ENCODE measurements at regions not wholly inside any gene's neighbourhood (a gene's known extent, or its start where the extent isn't known, plus 50 kb on each side); places are given as distances from the start of the nearest gene placed in this dataset.

GRCh38 chr13:80244574-80244973, 96.4 kb downstream of the SPRY2 start:
- H3K9me3 Mint-ChIP-seq (ENCODE audit: low read depth), result no peaks in the 10 kb centered on the region
- H3K36me3 Mint-ChIP-seq (ENCODE audit: low read depth), result no peaks in the 10 kb centered on the region
- DNase-seq (ENCODE audit: low spot score), result no peak
- H3K27me3 Mint-ChIP-seq (ENCODE audit: low read depth), result no peaks in the 10 kb centered on the region
- no peak for TF ChIP-seq CTCF (IDR thresholded peaks at IDR 0.05)
- H3K27ac Mint-ChIP-seq (ENCODE audit: unreplicated experiment), result no peak overlapping the region
- no peak overlapping the region for H3K4me3 Mint-ChIP-seq (ENCODE audit: unreplicated experiment)
- peaks cover 9% of the 10 kb centered on the region for H3K4me1 Mint-ChIP-seq (ENCODE audit: low read depth)

GRCh38 chr13:80242728-80243427, 98.0 kb downstream of the SPRY2 start:
- no peak for DNase-seq (ENCODE audit: low spot score)
- Mint-ChIP-seq H3K4me3 (ENCODE audit: unreplicated experiment) (no peak overlapping the region), H3K27ac (ENCODE audit: unreplicated experiment) (no peak overlapping the region), H3K36me3 (ENCODE audit: low read depth) (no peaks in the 10 kb centered on the region), H3K27me3 (ENCODE audit: low read depth) (no peaks in the 10 kb centered on the region), H3K4me1 (ENCODE audit: low read depth) (peaks cover 6% of the 10 kb centered on the region), H3K9me3 (ENCODE audit: low read depth) (no peaks in the 10 kb centered on the region)
- no peak for TF ChIP-seq CTCF (IDR thresholded peaks at IDR 0.05)

GRCh38 chr13:80239571-80240255, 101.2 kb downstream of the SPRY2 start:
- H3K4me1 Mint-ChIP-seq (ENCODE audit: low read depth), result peaks cover 12% of the 10 kb centered on the region
- DNase-seq (ENCODE audit: low spot score), result no peak
- no peak overlapping the region for H3K27ac Mint-ChIP-seq (ENCODE audit: unreplicated experiment)
- no peak overlapping the region for H3K4me3 Mint-ChIP-seq (ENCODE audit: unreplicated experiment)
- H3K9me3 Mint-ChIP-seq (ENCODE audit: low read depth), result no peaks in the 10 kb centered on the region
- H3K36me3 Mint-ChIP-seq (ENCODE audit: low read depth), result no peaks in the 10 kb centered on the region
- no peak for TF ChIP-seq CTCF (IDR thresholded peaks at IDR 0.05)
- H3K27me3 Mint-ChIP-seq (ENCODE audit: low read depth), result no peaks in the 10 kb centered on the region

- peaks cover 12% of the 10 kb centered on the region for H3K4me1 Mint-ChIP-seq (ENCODE audit: low read depth)
- H3K27ac Mint-ChIP-seq (ENCODE audit: unreplicated experiment), result no peak overlapping the region
- H3K9me3 Mint-ChIP-seq (ENCODE audit: low read depth), result no peaks in the 10 kb centered on the region
- no peaks in the 10 kb centered on the region for H3K36me3 Mint-ChIP-seq (ENCODE audit: low read depth)
- H3K4me3 Mint-ChIP-seq (ENCODE audit: unreplicated experiment), result no peak overlapping the region
- DNase-seq (ENCODE audit: low spot score), result no peak
- no peak for TF ChIP-seq CTCF (IDR thresholded peaks at IDR 0.05)
- H3K27me3 Mint-ChIP-seq (ENCODE audit: low read depth), result no peaks in the 10 kb centered on the region
Measured at GRCh38 chr13:80239116-80239515, 101.8 kb downstream of the SPRY2 start.

GRCh38 chr13:80237646-80238045, 103.3 kb downstream of the SPRY2 start:
- Mint-ChIP-seq H3K27me3 (ENCODE audit: low read depth) (no peaks in the 10 kb centered on the region), H3K27ac (ENCODE audit: unreplicated experiment) (no peak overlapping the region), H3K36me3 (ENCODE audit: low read depth) (no peaks in the 10 kb centered on the region), H3K9me3 (ENCODE audit: low read depth) (no peaks in the 10 kb centered on the region), H3K4me3 (ENCODE audit: unreplicated experiment) (no peak overlapping the region), H3K4me1 (ENCODE audit: low read depth) (peaks cover 12% of the 10 kb centered on the region)
- no peak for TF ChIP-seq CTCF (IDR thresholded peaks at IDR 0.05)
- DNase-seq (ENCODE audit: low spot score), result no peak
